ENCODE measurements at regions not wholly inside any gene's neighbourhood (a gene's known extent, or its start where the extent isn't known, plus 50 kb on each side); places are given as distances from the start of the nearest gene placed in this dataset.

DNA sequence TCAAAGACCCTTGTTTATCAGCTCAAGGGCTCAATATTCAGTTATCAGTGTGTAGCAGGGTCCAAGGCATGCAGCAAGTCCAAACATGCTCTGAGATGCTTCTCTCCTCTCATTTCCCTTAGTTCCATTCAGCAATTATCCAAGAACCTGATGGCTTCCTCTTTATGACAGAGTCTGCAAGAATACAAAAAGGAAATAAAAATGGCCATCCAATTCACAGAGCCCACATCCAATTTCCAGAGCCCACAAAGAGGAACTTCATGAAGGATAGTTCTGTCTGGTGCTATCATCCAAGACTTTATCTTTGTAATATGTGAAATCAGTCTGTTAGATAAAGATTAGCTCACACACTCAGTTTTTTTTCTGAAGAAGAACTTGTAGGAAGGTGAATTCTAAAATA lies 217.2 kb downstream of the LACC1 start:
- no peak for DNase-seq (ENCODE audit: low read depth in 3 of 3)

GRCh38 chr13:44098559-44098958 lies 218.9 kb downstream of the LACC1 start:
- no peak for DNase-seq (ENCODE audit: low read depth in 3 of 3)

GRCh38 chr13:44101347-44102083 lies 221.8 kb downstream of the LACC1 start:
- DNase-seq (ENCODE audit: low read depth in 3 of 3), result no peak

DNA sequence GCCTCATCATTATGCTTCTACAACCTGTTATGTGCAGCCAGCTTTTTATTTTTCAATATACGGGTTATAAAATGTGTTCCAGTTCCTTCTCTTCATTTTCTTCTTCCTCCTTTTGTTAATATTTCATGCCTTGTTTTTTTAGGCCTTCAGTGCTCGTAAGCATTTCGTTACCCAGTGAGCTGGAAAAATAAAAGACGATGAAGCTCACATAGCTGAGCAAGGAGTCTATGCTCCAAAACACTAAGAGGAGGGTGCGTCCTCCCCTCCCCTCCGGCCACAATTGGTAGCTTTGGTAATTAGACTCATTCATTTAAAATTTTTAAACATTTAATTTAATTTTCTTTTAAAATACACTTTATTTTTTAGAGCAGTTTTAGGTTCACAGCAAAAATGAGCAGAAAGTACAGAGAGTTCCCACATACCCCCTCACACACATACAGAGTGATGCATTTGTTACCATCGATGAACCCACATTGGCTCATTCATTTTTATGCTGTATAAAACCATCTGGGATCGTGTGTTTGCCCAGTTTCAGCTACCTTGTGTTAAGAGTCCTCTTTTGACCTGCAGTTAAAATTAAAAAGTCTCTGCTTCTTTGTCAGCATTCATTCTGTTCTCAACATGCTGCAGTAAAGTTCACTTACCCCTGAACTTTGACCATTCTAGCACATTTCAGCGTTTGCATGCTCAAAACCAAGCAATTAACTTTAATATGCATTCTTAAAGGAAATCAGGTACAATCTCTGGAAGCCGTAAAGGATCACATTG lies 223.9 kb downstream of the LACC1 start:
- DNase-seq (ENCODE audit: low read depth in 3 of 3), result no peak

DNA sequence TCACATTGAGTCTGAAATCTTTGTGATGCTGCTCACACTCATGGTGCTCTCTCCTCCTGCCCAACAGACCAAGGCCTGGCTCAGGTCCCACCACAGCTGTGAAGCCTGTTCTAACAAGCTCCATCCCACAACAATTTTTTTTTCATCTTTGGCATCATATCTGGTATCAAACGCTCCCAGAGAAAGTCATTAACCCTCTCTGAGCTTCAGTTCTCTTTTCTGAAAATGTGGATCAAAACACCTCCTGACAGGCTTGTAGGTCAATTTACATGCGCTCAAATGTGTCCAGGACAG lies 224.4 kb downstream of the LACC1 start:
- DNase-seq (ENCODE audit: low read depth in 3 of 3), result no peak

GRCh38 chr13:44104969-44105368 lies 225.3 kb downstream of the LACC1 start:
- DNase-seq (ENCODE audit: low read depth in 3 of 3), result no peak

DNA sequence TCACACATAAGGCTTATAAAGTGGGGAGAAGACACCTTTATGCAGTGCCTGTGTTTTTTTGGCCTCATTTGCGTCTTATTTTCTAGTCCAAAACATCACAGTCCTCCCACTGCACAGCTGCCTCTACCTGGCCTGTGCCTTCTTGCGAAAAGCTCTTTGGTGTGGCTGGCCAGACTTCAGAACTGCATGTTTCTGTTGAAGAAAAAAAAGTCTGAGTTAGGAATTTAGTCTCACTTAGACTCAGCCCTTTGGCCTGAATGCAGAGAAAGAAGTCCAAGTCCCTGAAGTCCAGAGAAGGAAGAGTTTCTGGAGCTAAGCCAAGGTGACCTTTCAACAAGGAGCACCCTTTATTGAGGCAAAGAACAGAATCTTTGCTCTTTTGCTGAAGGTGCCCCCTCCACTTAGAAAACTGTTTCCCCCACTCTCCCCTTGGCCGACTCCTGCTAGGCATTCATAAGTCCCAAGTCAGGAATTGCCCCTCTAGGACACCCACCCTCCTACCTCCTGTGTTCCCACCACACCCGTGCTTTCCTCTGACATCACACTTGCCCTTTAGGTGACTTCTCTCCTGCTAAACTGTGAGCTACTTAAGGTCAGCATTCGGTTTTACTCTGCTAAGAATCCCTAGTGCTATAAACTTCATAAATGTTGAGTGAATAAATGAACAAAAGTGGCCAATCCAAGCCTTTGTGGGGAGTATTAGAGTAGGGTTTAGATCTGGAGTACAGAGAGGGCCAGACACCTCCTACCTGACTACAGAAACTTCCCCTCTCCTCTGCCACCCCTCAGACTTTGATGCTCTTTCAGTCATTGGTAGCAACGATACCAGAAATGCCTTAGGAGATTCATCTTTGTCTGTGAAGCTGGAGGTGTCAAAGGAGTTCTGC lies 226.8 kb downstream of the LACC1 start:
- no peak for DNase-seq (ENCODE audit: low read depth in 3 of 3)

- DNase-seq (ENCODE audit: low read depth in 3 of 3), result no peak
Observed at GRCh38 chr13:44107357-44108121, 227.8 kb downstream of the LACC1 start.

DNA sequence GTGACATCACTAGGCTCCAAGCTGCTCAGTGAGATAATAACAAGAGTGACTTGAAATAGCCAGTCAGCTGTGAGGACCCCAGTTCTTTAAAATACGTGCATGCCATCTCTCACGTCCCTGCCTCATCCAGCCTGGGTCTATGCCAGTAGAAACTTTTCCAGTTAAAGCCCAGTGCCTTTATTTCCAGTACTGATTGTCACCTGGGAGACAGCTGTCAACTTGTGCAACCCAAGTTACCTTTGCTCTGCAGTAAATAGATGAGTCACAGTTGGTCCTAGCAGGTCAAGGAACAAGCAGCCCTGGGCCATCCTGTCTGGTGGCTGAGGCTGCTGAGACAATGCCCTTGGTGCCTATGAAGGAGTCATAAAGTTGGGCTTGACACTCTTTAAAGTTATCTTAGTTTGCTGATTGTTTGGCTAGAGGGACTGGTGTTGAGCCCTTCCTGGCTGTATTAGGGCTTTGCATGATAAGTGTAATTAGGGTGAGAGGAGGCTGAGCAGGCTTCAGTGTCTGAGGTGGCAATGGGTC lies 228.7 kb downstream of the LACC1 start:
- no peak for DNase-seq (ENCODE audit: low read depth in 3 of 3)

DNA sequence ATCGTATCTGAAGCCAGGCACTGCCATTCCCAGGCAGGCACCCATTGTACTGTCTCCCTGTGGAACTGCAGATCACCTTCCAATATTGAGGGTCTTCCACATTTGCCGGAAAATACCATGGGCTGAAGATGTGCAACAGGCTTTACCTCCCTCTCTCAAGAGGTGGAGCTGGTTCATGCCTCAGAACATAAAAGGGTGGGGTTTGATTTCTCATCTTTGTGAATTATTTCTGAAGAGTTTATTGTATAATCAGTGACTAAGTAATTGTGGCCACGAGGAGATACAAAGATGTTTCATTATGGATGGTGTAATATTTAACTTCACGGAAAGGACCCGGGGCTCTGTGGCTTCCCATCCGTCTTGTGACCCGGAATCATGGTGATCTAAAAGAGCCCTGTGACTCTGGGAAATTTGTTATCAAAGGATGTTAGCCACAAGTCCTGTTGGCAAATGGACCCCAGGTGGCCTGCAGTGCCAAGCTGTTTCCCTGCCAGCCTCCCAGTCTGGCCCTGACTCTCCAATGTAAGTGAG lies 230.5 kb downstream of the LACC1 start:
- DNase-seq (ENCODE audit: low read depth in 3 of 3), result no peak

- no peak for DNase-seq (ENCODE audit: low read depth in 3 of 3)
Observed at GRCh38 chr13:44111701-44112100, 232.0 kb downstream of the LACC1 start.

- DNase-seq (ENCODE audit: low read depth in 3 of 3), result no peak
Observed at GRCh38 chr13:44112700-44113329, 233.1 kb downstream of the LACC1 start.

- DNase-seq (ENCODE audit: low read depth in 3 of 3), result no peak
Observed at GRCh38 chr13:44116562-44117332, 237.0 kb downstream of the LACC1 start.

DNA sequence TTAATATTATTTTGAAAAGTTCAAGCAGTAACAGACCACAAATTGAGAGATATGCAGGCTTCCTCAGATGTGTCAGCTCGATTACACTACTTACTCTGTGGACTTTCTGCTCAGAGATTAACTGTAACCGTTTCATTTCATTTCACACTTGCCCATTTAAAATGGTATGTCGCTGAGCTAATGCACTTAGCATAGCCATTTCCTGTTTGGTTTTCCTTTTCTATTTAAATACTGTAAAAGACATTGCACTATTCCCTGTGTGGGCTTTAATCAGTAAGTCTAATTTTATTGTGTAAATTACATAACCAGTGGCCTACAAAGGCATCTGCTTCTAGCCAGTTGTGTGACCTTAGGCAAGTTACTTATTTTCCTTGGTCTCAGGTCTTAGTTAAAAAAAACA lies 237.6 kb downstream of the LACC1 start:
- no peak for DNase-seq (ENCODE audit: low read depth in 3 of 3)

GRCh38 chr13:44117816-44118215 lies 238.1 kb downstream of the LACC1 start:
- no peak for DNase-seq (ENCODE audit: low read depth in 3 of 3)

DNA sequence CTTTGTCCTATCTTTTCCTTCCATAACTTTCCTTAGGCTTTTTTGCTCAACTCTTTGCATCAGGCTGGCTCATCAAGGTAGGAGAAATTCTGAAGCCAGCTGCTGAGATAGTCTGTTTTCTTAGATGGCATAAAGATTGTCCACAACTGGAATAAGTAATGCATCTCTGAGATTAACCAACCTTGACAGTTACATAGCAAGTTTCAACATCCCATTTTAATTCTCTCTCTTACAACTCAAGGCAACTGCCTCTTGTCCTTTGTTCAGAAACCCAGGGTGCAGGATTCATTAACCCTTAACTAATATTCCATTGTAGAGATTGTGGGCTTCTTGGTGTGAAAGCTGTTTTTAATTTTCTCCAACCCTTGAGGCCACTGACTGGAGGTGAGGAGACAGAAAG lies 239.2 kb downstream of the LACC1 start:
- no peak for DNase-seq (ENCODE audit: low read depth in 3 of 3)

DNA sequence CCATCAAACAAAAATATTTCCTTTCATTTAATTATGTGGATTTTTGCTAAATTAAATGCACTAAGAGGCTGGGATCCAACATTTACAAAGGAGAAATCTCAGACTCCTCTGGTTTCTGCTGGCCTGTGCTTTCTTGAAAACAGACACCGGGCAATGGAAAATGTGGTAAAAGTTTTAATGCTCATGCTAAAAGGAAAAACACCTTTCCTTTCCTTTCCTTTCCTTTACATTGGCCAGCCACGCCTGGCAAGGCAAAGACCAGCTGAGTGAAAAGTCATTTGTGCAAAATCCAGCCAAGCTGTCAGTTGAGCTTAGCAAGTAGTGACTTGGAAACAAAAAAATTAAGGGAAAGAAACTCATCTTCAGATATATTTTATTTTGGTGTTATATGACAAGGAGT lies 240.3 kb downstream of the LACC1 start:
- DNase-seq (ENCODE audit: low read depth in 3 of 3), result no peak

GRCh38 chr13:44120849-44121755 lies 241.4 kb downstream of the LACC1 start:
- no peak for DNase-seq (ENCODE audit: low read depth in 3 of 3)

DNA sequence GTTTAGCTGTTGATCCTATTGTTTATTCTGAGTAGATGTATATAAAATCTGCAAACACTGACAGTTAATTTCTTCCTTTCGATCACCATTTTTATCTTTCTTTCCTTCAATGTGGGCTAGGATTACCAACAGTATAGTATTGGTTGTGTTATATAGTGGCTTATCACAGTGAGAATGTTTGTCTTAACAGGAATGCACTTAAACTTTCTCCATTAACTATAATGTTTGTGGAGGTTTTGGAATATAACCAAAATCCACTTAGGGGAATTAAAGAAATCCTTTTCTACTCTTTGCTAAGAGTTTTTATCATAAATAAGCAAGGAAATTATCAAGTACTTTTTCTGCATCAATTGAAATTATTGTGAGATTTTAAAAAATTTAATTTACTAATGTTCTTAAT lies 244.6 kb downstream of the LACC1 start:
- no peak for DNase-seq (ENCODE audit: low read depth in 3 of 3)
